ENCODE measurements at regions not wholly inside any gene's neighbourhood (a gene's known extent, or its start where the extent isn't known, plus 50 kb on each side); places are given as distances from the start of the nearest gene placed in this dataset.

DNA sequence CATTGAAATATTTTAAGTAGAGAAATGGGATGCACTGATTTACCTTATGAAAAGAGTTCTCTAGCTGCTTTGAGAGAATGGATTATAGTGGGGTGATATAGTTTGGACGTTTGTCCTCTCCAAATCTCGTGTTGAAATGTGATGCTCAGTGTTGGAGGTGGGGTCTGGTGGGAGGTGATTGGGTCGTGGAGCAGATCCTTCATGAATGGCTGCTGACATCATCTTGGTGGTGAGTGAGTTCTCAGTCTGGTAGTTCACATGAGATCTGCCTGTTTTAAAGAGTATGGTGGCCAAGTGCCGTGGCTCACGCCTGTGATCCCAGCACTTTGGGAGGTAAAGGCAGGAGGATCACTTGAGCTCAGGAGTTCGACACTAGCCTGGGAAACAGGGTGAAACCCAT is 58.7 kb upstream of the SH3RF3 start:
- FAIRE-seq: no peak
- Histone ChIP-seq H3K36me3 (no peaks in the 10 kb centered on the region), H3K4me3 (no peak overlapping the region), H3K27me3 (no peaks in the 10 kb centered on the region), H3K27ac (no peak overlapping the region), H3K9me3 (no peaks in the 10 kb centered on the region), H3K4me1 (no peaks in the 10 kb centered on the region)
- 52 to 64% methylated on average over 6 of the region's 6 CpGs for WGBS, 2 donors
- TF ChIP-seq, protein P1, sequence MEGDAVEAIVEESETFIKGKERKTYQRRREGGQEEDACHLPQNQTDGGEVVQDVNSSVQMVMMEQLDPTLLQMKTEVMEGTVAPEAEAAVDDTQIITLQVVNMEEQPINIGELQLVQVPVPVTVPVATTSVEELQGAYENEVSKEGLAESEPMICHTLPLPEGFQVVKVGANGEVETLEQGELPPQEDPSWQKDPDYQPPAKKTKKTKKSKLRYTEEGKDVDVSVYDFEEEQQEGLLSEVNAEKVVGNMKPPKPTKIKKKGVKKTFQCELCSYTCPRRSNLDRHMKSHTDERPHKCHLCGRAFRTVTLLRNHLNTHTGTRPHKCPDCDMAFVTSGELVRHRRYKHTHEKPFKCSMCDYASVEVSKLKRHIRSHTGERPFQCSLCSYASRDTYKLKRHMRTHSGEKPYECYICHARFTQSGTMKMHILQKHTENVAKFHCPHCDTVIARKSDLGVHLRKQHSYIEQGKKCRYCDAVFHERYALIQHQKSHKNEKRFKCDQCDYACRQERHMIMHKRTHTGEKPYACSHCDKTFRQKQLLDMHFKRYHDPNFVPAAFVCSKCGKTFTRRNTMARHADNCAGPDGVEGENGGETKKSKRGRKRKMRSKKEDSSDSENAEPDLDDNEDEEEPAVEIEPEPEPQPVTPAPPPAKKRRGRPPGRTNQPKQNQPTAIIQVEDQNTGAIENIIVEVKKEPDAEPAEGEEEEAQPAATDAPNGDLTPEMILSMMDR (IDR thresholded peaks at IDR 0.05): no peak
- ATAC-seq: no peak
- DNase-seq: no peak
- intact Hi-C loops (cut with DNase I): no loop called here

DNA sequence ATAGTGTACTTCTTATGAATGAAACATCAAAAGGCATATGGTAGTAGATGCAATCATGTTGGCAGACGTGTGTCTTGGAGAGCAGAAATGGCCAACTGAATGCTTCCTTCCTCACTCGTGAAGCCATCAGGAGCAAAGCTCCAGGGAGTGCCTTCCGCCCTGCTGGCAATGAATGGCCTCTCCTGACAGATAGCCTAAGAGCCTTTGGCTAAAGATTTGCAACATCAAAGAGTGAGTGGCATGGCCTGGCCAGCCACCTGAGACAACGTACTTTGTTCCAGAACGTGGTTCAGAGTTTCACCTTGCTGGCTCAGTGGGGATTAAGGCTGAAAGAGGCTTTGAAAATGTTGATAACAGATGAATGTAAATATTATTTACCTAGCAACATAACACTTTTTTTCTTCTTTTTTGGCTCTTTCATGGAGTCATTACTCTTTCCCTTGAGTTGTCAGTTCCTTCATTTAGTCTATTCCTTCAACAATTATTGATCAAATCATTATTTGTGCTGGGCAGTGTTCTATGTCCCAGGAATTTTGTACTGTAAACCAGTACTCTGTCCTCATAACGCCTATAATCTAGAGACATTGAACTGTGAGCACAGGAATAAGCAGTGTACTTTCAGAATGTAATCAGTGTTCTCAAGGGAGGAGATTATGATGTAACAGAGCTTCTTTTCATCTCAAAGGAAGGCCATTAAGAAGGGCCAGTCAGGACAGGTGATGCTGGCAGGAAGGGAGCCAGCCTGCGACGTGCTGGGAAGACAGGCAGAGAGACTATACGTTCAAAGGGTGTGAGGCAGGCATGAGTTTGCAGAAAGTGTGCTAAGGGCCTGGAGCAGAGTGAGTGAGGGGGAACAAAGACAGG is 59.4 kb upstream of the SH3RF3 start:
- TF ChIP-seq, protein P1 (IDR thresholded peaks at IDR 0.05): no peak
- no peak for FAIRE-seq

DNA sequence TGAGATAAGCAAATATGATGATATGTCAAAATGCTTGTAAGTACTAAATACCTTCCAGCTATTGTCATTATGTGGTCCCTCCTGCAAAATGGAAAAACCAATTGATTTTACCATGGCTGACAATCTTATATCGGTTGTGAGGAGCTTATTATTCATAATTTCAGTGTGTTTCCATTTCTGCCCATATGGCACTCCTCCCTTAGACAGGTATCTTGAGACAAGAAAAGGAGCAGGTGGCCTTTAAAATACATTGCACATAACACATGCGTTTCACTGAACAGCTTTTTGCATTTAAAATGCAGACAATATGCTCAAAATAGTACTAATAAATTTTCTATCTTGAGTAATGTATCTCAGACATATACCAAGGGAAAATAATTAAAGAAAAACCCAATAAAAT is 60.2 kb upstream of the SH3RF3 start:
- FAIRE-seq (no peak), DNase-seq (no peak), ATAC-seq (no peak)
- Histone ChIP-seq H3K4me3 (no peak overlapping the region), H3K4me1 (no peaks in the 10 kb centered on the region), H3K9me3 (no peaks in the 10 kb centered on the region), H3K27me3 (no peaks in the 10 kb centered on the region), H3K36me3 (no peaks in the 10 kb centered on the region), H3K27ac (no peak overlapping the region)
- TF ChIP-seq, protein P1 (IDR thresholded peaks at IDR 0.05): no peak
- WGBS, 2 donors: 62 to 74% methylated on average over 2 of the region's 2 CpGs
- intact Hi-C loops (cut with DNase I): no loop called here

More for the DNA sequence above, 59.4 kb upstream of the SH3RF3 start:
- Histone ChIP-seq H3K4me3 (no peak overlapping the region), H3K36me3 (no peaks in the 10 kb centered on the region), H3K9me3 (no peaks in the 10 kb centered on the region), H3K27ac (no peak overlapping the region), H3K27me3 (no peaks in the 10 kb centered on the region), H3K4me1 (no peaks in the 10 kb centered on the region)
- 39 to 40% methylated on average over 9 of the region's 9 CpGs for WGBS, 2 donors
- ATAC-seq: no peak
- intact Hi-C loops (cut with DNase I): no loop called here
- DNase-seq: no peak

DNA sequence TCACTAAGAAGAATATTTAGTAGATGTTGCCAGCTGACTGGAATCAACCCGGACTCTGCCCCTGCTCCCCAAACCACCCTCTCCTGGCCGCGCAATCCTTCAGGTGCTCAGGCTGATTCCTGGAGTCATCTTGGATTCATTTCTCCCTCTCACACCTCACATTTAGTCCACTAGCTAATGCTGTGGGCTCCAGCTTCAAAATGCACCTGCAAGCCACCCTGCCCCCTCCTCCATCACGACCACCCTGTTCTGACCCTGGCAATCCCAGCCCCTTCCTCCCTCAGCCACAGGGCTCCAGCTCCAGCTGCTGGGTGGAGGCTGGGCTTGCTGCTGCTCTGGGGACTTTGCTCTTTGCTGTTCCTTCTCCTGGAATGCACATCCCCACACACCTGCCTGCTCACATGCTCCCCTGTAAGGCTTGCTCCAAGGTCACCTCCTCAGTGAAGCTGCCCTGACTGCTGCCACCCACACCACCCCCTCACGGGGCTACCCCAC is 61.3 kb upstream of the SH3RF3 start:
- TF ChIP-seq, protein P1 (IDR thresholded peaks at IDR 0.05): no peak
- Histone ChIP-seq H3K9me3 (no peaks in the 10 kb centered on the region), H3K27ac (no peak overlapping the region), H3K36me3 (no peaks in the 10 kb centered on the region), H3K4me3 (no peak overlapping the region), H3K27me3 (no peaks in the 10 kb centered on the region), H3K4me1 (no peaks in the 10 kb centered on the region)
- DNase-seq (no peak), ATAC-seq (no peak), FAIRE-seq (no peak)
- WGBS, 2 donors: 55 to 56% methylated on average over 5 of the region's 5 CpGs
- intact Hi-C loops (cut with DNase I): no loop called here

Data from pancreas (tissue), 10 donors.